KMS-11 (cell line): ENCODE measurements at regions not wholly inside any gene's neighbourhood (a gene's known extent, or its start where the extent isn't known, plus 50 kb on each side); places are given as distances from the start of the nearest gene placed in this dataset.

Experiments
- H2AFZ ChIP-seq: fragments of 200-600 bp; sonication (generic); 2 replicates; pipeline ENCODE4 v1.6.1; 2016; ENCODE audit warnings: antibody characterized with exemption, mixed run types, low read depth
- H3K27ac ChIP-seq: fragments of 200-600 bp; sonication (generic); 2 replicates; pipeline ENCODE4 v1.6.1; 2016; ENCODE audit warnings: mild to moderate bottlenecking, mixed run types
- H3K27me3 ChIP-seq: fragments of 200-600 bp; sonication (generic); 2 replicates; pipeline ENCODE4 v1.6.1; 2017; ENCODE audit warnings: mild to moderate bottlenecking, low read depth, mixed run types, moderate library complexity; ENCODE audit not compliant: insufficient read depth
- H3K36me3 ChIP-seq: fragments of 200-600 bp; sonication (generic); 2 replicates; pipeline ENCODE4 v1.6.1; 2017; ENCODE audit warnings: mild to moderate bottlenecking, mixed run types; ENCODE audit not compliant: insufficient read depth
- H3K4me1 ChIP-seq: fragments of 200-600 bp; sonication (generic); 2 replicates; pipeline ENCODE4 v1.6.1; 2016; ENCODE audit warnings: mild to moderate bottlenecking, low read depth, mixed run types; ENCODE audit not compliant: poor library complexity, severe bottlenecking
- H3K4me2 ChIP-seq: fragments of 200-600 bp; sonication (generic); 2 replicates; pipeline ENCODE4 v1.7.0; 2016; ENCODE audit warnings: mild to moderate bottlenecking, mixed run types
- H3K4me3 ChIP-seq: fragments of 200-600 bp; sonication (generic); IDR thresholded peaks from 2 replicates; pipeline ENCODE4 v1.6.1; 2017; ENCODE audit warnings: low read depth, low read length, mixed read lengths; ENCODE audit not compliant: insufficient read depth
- H3K79me2 ChIP-seq: fragments of 200-600 bp; sonication (generic); 2 replicates; pipeline ENCODE4 v1.6.1; 2016; ENCODE audit warnings: low read depth, mixed run types; ENCODE audit not compliant: insufficient read depth
- H3K9ac ChIP-seq: fragments of 200-600 bp; sonication (generic); 2 replicates; pipeline ENCODE4 v1.6.1; 2016; ENCODE audit warnings: mild to moderate bottlenecking, mixed run types
- H4K20me1 ChIP-seq: fragments of 200-600 bp; sonication (generic); 2 replicates; pipeline ENCODE4 v1.6.1; 2016; ENCODE audit warnings: mild to moderate bottlenecking, mixed run types; ENCODE audit not compliant: insufficient read depth
- TF ChIP-seq, protein P1 (sequence below): fragments of 200-600 bp; sonication (generic); conservative IDR thresholded peaks from 2 replicates; pipeline ENCODE4 v1.6.1; 2017; ENCODE audit warnings: low read depth, mild to moderate bottlenecking, antibody characterized with exemption, low read length, moderate library complexity, mixed read lengths

DNA sequence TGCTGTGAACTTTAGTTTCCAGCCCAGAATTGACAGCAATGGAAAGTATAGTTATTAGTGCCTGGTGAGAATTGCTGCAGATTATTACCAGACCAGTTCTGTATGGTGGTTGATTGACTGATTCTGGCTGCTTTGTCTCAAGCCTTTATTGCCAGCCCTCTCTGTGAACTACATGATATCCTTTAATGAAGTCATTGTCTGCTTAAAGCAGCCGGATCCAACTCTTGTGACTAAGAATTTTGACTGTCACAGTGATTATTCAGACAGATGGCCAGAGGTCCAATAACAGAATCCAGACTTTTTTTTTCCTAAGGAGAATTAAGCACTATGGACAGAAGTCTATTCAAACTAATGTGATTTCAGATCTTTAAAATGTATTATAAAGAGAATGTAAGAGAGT, 1548.6 kb upstream of the B3GALT2 start:
- H3K79me2 ChIP-seq: no peaks in the 10 kb centered on the region
- H3K4me2 ChIP-seq: no peak overlapping the region
- TF ChIP-seq, protein P1, sequence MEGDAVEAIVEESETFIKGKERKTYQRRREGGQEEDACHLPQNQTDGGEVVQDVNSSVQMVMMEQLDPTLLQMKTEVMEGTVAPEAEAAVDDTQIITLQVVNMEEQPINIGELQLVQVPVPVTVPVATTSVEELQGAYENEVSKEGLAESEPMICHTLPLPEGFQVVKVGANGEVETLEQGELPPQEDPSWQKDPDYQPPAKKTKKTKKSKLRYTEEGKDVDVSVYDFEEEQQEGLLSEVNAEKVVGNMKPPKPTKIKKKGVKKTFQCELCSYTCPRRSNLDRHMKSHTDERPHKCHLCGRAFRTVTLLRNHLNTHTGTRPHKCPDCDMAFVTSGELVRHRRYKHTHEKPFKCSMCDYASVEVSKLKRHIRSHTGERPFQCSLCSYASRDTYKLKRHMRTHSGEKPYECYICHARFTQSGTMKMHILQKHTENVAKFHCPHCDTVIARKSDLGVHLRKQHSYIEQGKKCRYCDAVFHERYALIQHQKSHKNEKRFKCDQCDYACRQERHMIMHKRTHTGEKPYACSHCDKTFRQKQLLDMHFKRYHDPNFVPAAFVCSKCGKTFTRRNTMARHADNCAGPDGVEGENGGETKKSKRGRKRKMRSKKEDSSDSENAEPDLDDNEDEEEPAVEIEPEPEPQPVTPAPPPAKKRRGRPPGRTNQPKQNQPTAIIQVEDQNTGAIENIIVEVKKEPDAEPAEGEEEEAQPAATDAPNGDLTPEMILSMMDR: no peak
- H3K27ac ChIP-seq: no peak overlapping the region
- no peaks in the 10 kb centered on the region for H4K20me1 ChIP-seq
- H3K36me3 ChIP-seq: no peaks in the 10 kb centered on the region; the same call in 1 of the 2 replicates
- no peak overlapping the region for H3K4me3 ChIP-seq
- H3K27me3 ChIP-seq: no peaks in the 10 kb centered on the region
- H3K9ac ChIP-seq: no peak overlapping the region
- no peaks in the 10 kb centered on the region for H3K4me1 ChIP-seq
- H2AFZ ChIP-seq: no peak overlapping the region

DNA sequence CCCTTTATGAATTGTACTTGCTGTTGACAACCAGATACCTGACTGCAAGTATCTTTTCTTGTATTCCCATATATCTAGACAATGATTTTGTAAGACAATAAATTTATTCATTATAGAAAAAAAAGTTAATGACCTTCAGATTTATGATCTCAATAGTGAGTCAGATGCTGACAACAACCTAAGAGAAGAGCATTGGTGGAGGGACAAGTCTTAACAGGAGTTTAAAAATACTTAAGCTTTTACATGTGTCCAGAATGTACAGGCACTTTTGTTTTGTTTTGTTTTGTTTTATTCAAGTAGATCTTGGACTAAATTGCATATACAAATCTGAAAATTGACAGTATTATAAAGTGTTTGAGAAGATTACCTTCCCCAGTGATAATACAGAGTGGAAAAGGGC, 1544.6 kb upstream of the B3GALT2 start:
- Histone ChIP-seq H3K36me3 (no peaks in the 10 kb centered on the region), H4K20me1 (no peaks in the 10 kb centered on the region), H2AFZ (no peak overlapping the region), H3K79me2 (no peaks in the 10 kb centered on the region), H3K4me1 (no peaks in the 10 kb centered on the region), H3K4me3 (no peak overlapping the region), H3K27ac (no peak overlapping the region), H3K4me2 (no peak overlapping the region), H3K9ac (no peak overlapping the region), H3K27me3 (no peaks in the 10 kb centered on the region)
- TF ChIP-seq, protein P1: no peak

DNA sequence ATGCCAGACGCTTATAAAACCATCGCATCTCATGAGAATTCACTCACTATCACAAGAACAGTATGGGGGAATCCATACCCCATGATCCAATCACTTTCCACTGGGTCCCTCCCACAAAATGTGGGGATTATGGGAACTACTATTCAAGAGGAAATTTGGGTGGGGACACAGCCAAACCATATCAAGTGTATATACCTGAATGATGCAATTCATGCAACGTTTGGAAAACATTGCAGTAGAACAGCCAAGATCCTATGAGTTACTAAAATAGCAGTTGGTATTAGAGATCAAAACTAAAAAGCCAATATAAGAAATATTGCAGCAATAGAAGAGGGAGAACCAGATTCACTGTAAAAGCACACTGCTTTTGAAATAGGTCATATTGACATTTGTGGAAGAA, 1543.9 kb upstream of the B3GALT2 start:
- Histone ChIP-seq H3K4me3 (no peak overlapping the region), H4K20me1 (no peaks in the 10 kb centered on the region), H3K4me2 (no peak overlapping the region), H2AFZ (no peak overlapping the region), H3K27ac (no peak overlapping the region), H3K36me3 (no peaks in the 10 kb centered on the region), H3K27me3 (no peaks in the 10 kb centered on the region), H3K79me2 (no peaks in the 10 kb centered on the region), H3K9ac (no peak overlapping the region), H3K4me1 (no peaks in the 10 kb centered on the region)
- TF ChIP-seq, protein P1: no peak

DNA sequence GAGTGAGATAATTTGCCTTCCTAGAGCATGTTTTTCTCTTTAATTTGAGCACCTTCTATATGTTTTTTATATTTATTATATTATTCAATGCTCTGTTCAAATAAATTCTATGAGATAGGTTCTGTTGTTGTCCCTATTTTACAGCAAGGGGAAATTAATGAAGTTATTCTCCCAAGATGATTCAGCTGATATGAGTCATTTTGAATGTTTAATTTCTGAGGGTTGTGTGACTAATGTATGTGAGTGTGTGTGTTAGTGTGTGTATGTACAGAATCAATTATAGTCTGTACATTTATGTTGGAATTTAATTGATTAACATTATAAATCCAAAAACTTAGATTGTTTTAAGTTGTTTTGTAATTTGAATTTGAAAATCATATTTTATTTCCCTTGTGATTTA, 1536.7 kb upstream of the B3GALT2 start:
- Histone ChIP-seq H3K9ac (no peak overlapping the region), H3K27ac (no peak overlapping the region), H3K27me3 (no peaks in the 10 kb centered on the region), H2AFZ (no peak overlapping the region), H3K36me3 (no peaks in the 10 kb centered on the region), H3K4me2 (no peak overlapping the region), H3K4me1 (no peaks in the 10 kb centered on the region), H4K20me1 (no peaks in the 10 kb centered on the region), H3K79me2 (no peaks in the 10 kb centered on the region), H3K4me3 (no peak overlapping the region)
- TF ChIP-seq, protein P1: no peak
